ENCODE measurements at regions not wholly inside any gene's neighbourhood (a gene's known extent, or its start where the extent isn't known, plus 50 kb on each side); places are given as distances from the start of the nearest gene placed in this dataset.
"Not testable (repeated sequence)": the region's sequence is repeated elsewhere in the genome, so short reads cannot be mapped to it uniquely, and the experiment has no call there.

- H3K36me3 ChIP-seq (ENCODE audit: control insufficient read depth, insufficient read depth, low read length); H3K4me3 ChIP-seq (replicated peaks in 1 of 4; ENCODE audit: control extremely low read depth in 1 of 4, insufficient read depth in 1 of 4, low read depth in 3 of 4, low read length in 4 of 4); H2AFZ ChIP-seq (ENCODE audit: low read length); H3K9me3 ChIP-seq (ENCODE audit: control insufficient read depth, insufficient read depth, low read depth, low read length); DNase-seq (ENCODE audit: low read depth in 2 of 2); H4K20me1 ChIP-seq (ENCODE audit: control insufficient read depth, extremely low read depth, insufficient read depth, low read length); H3K79me2 ChIP-seq (ENCODE audit: control insufficient read depth, insufficient read depth, low read length); H3K27ac ChIP-seq (ENCODE audit: insufficient read depth, low read length); H3K9ac ChIP-seq (ENCODE audit: insufficient read depth, low read length); H3K27me3 ChIP-seq (ENCODE audit: control insufficient read depth, insufficient read depth, low read length); H3K4me1 ChIP-seq (ENCODE audit: control insufficient read depth, extremely low read depth, insufficient read depth, low read length); H3K4me2 ChIP-seq (ENCODE audit: extremely low read depth, insufficient read depth, low read length): not testable (repeated sequence)
These were observed 122.6 kb upstream of the NBPF19 start for GRCh38 chr1:149352205-149352604.

- H3K4me3 ChIP-seq (replicated peaks in 1 of 4; ENCODE audit: control extremely low read depth in 1 of 4, insufficient read depth in 1 of 4, low read depth in 3 of 4, low read length in 4 of 4); DNase-seq (ENCODE audit: low read depth in 2 of 2); H3K27ac ChIP-seq (ENCODE audit: insufficient read depth, low read length); H4K20me1 ChIP-seq (ENCODE audit: control insufficient read depth, extremely low read depth, insufficient read depth, low read length); H3K9ac ChIP-seq (ENCODE audit: insufficient read depth, low read length); H2AFZ ChIP-seq (ENCODE audit: low read length); H3K4me1 ChIP-seq (ENCODE audit: control insufficient read depth, extremely low read depth, insufficient read depth, low read length); H3K9me3 ChIP-seq (ENCODE audit: control insufficient read depth, insufficient read depth, low read depth, low read length); H3K27me3 ChIP-seq (ENCODE audit: control insufficient read depth, insufficient read depth, low read length); H3K79me2 ChIP-seq (ENCODE audit: control insufficient read depth, insufficient read depth, low read length); H3K4me2 ChIP-seq (ENCODE audit: extremely low read depth, insufficient read depth, low read length); H3K36me3 ChIP-seq (ENCODE audit: control insufficient read depth, insufficient read depth, low read length): not testable (repeated sequence)
These were observed 120.3 kb upstream of the NBPF19 start for GRCh38 chr1:149354579-149354978.

GRCh38 chr1:149355748-149356147 lies 119.1 kb upstream of the NBPF19 start:
- not testable (repeated sequence) for H3K9me3 ChIP-seq (ENCODE audit: control insufficient read depth, insufficient read depth, low read depth, low read length); H3K4me2 ChIP-seq (ENCODE audit: extremely low read depth, insufficient read depth, low read length); H3K4me3 ChIP-seq (replicated peaks in 1 of 4; ENCODE audit: control extremely low read depth in 1 of 4, insufficient read depth in 1 of 4, low read depth in 3 of 4, low read length in 4 of 4); H3K79me2 ChIP-seq (ENCODE audit: control insufficient read depth, insufficient read depth, low read length); H3K9ac ChIP-seq (ENCODE audit: insufficient read depth, low read length); H3K36me3 ChIP-seq (ENCODE audit: control insufficient read depth, insufficient read depth, low read length); H3K27me3 ChIP-seq (ENCODE audit: control insufficient read depth, insufficient read depth, low read length); H3K27ac ChIP-seq (ENCODE audit: insufficient read depth, low read length); DNase-seq (ENCODE audit: low read depth in 2 of 2); H3K4me1 ChIP-seq (ENCODE audit: control insufficient read depth, extremely low read depth, insufficient read depth, low read length); H2AFZ ChIP-seq (ENCODE audit: low read length); H4K20me1 ChIP-seq (ENCODE audit: control insufficient read depth, extremely low read depth, insufficient read depth, low read length)

GRCh38 chr1:149356152-149356551 lies 118.7 kb upstream of the NBPF19 start:
- not testable (repeated sequence) for H4K20me1 ChIP-seq (ENCODE audit: control insufficient read depth, extremely low read depth, insufficient read depth, low read length); H3K36me3 ChIP-seq (ENCODE audit: control insufficient read depth, insufficient read depth, low read length); H3K79me2 ChIP-seq (ENCODE audit: control insufficient read depth, insufficient read depth, low read length); H2AFZ ChIP-seq (ENCODE audit: low read length); H3K27me3 ChIP-seq (ENCODE audit: control insufficient read depth, insufficient read depth, low read length); H3K9me3 ChIP-seq (ENCODE audit: control insufficient read depth, insufficient read depth, low read depth, low read length); H3K4me2 ChIP-seq (ENCODE audit: extremely low read depth, insufficient read depth, low read length); H3K4me1 ChIP-seq (ENCODE audit: control insufficient read depth, extremely low read depth, insufficient read depth, low read length); H3K9ac ChIP-seq (ENCODE audit: insufficient read depth, low read length); H3K27ac ChIP-seq (ENCODE audit: insufficient read depth, low read length); DNase-seq (ENCODE audit: low read depth in 2 of 2); H3K4me3 ChIP-seq (replicated peaks in 1 of 4; ENCODE audit: control extremely low read depth in 1 of 4, insufficient read depth in 1 of 4, low read depth in 3 of 4, low read length in 4 of 4)

- not testable (repeated sequence) for H2AFZ ChIP-seq (ENCODE audit: low read length); H3K36me3 ChIP-seq (ENCODE audit: control insufficient read depth, insufficient read depth, low read length); H3K4me1 ChIP-seq (ENCODE audit: control insufficient read depth, extremely low read depth, insufficient read depth, low read length); H3K27ac ChIP-seq (ENCODE audit: insufficient read depth, low read length); H3K27me3 ChIP-seq (ENCODE audit: control insufficient read depth, insufficient read depth, low read length); H3K4me3 ChIP-seq (replicated peaks in 1 of 4; ENCODE audit: control extremely low read depth in 1 of 4, insufficient read depth in 1 of 4, low read depth in 3 of 4, low read length in 4 of 4); H3K4me2 ChIP-seq (ENCODE audit: extremely low read depth, insufficient read depth, low read length); DNase-seq (ENCODE audit: low read depth in 2 of 2); H3K79me2 ChIP-seq (ENCODE audit: control insufficient read depth, insufficient read depth, low read length); H3K9me3 ChIP-seq (ENCODE audit: control insufficient read depth, insufficient read depth, low read depth, low read length); H3K9ac ChIP-seq (ENCODE audit: insufficient read depth, low read length); H4K20me1 ChIP-seq (ENCODE audit: control insufficient read depth, extremely low read depth, insufficient read depth, low read length)
These were observed 114.5 kb upstream of the NBPF19 start for GRCh38 chr1:149360351-149360750.

- not testable (repeated sequence) for H3K27ac ChIP-seq (ENCODE audit: insufficient read depth, low read length); H3K4me3 ChIP-seq (replicated peaks in 1 of 4; ENCODE audit: control extremely low read depth in 1 of 4, insufficient read depth in 1 of 4, low read depth in 3 of 4, low read length in 4 of 4); H3K9me3 ChIP-seq (ENCODE audit: control insufficient read depth, insufficient read depth, low read depth, low read length); H4K20me1 ChIP-seq (ENCODE audit: control insufficient read depth, extremely low read depth, insufficient read depth, low read length); H3K36me3 ChIP-seq (ENCODE audit: control insufficient read depth, insufficient read depth, low read length); H3K4me2 ChIP-seq (ENCODE audit: extremely low read depth, insufficient read depth, low read length); H2AFZ ChIP-seq (ENCODE audit: low read length); H3K4me1 ChIP-seq (ENCODE audit: control insufficient read depth, extremely low read depth, insufficient read depth, low read length); H3K79me2 ChIP-seq (ENCODE audit: control insufficient read depth, insufficient read depth, low read length); DNase-seq (ENCODE audit: low read depth in 2 of 2); H3K27me3 ChIP-seq (ENCODE audit: control insufficient read depth, insufficient read depth, low read length); H3K9ac ChIP-seq (ENCODE audit: insufficient read depth, low read length)
These were observed 113.5 kb upstream of the NBPF19 start for GRCh38 chr1:149361310-149361709.

GRCh38 chr1:149364188-149364981 lies 110.5 kb upstream of the NBPF19 start:
- not testable (repeated sequence) for H4K20me1 ChIP-seq (ENCODE audit: control insufficient read depth, extremely low read depth, insufficient read depth, low read length); H3K79me2 ChIP-seq (ENCODE audit: control insufficient read depth, insufficient read depth, low read length); H3K27ac ChIP-seq (ENCODE audit: insufficient read depth, low read length); H3K4me3 ChIP-seq (replicated peaks in 1 of 4; ENCODE audit: control extremely low read depth in 1 of 4, insufficient read depth in 1 of 4, low read depth in 3 of 4, low read length in 4 of 4); H3K4me1 ChIP-seq (ENCODE audit: control insufficient read depth, extremely low read depth, insufficient read depth, low read length); H2AFZ ChIP-seq (ENCODE audit: low read length); H3K36me3 ChIP-seq (ENCODE audit: control insufficient read depth, insufficient read depth, low read length); DNase-seq (ENCODE audit: low read depth in 2 of 2); H3K9me3 ChIP-seq (ENCODE audit: control insufficient read depth, insufficient read depth, low read depth, low read length); H3K4me2 ChIP-seq (ENCODE audit: extremely low read depth, insufficient read depth, low read length); H3K9ac ChIP-seq (ENCODE audit: insufficient read depth, low read length); H3K27me3 ChIP-seq (ENCODE audit: control insufficient read depth, insufficient read depth, low read length)

Data from fibroblast of lung (primary cell).